Mucosa of descending colon (tissue), 3 donors: ENCODE measurements at regions not wholly inside any gene's neighbourhood (a gene's known extent, or its start where the extent isn't known, plus 50 kb on each side); places are given as distances from the start of the nearest gene placed in this dataset.
"Not testable (repeated sequence)": the region's sequence is repeated elsewhere in the genome, so short reads cannot be mapped to it uniquely, and the experiment has no call there.

ENCODE experiments used
- ATAC-seq: fragments of 200-7000 bp; cut with Tn5 transposase; one replicate; pipeline ENCODE4 v1.9.1; 2020; ENCODE audit warnings: mild to moderate bottlenecking, moderate library complexity
- DNase-seq, 3 donors: peaks; one replicate each; pipeline ENCODE4 v3.0.0-alpha.2; 2020
- H3K36me3 ChIP-seq: fragments of 200-600 bp; one replicate; pipeline ENCODE4 v1.8.0; 2021; ENCODE audit warnings: low read depth, mild to moderate bottlenecking
- H3K4me1 ChIP-seq: fragments of 200-600 bp; one replicate; pipeline ENCODE4 v1.8.0; 2021; ENCODE audit warnings: low read depth, mild to moderate bottlenecking
- H3K4me3 ChIP-seq: fragments of 200-600 bp; one replicate; pipeline ENCODE4 v1.8.0; 2021; ENCODE audit warnings: mild to moderate bottlenecking
- H3K9me3 ChIP-seq: fragments of 200-600 bp; one replicate; pipeline ENCODE4 v1.8.0; 2021; ENCODE audit warnings: mild to moderate bottlenecking
- CTCF ChIP-seq: fragments of 200-600 bp; IDR thresholded peaks from one replicate; pipeline ENCODE4 v1.8.0; 2022; ENCODE audit warnings: antibody characterized with exemption, mild to moderate bottlenecking
- intact Hi-C, 2 donors: fragments of 100-400 bp; cut with DNase I in 1 of 2; cut with micrococcal nuclease in 1 of 2; formaldehyde crosslinking; loops; one replicate each; pipeline versions ENCODE4 v1.11.0 to v1.11.1; 2022; cut with DNase I, micrococcal nuclease
- donor health status: DM: no; HTN: no; CAD: no; lungs with moderate emphysema.
- donor health status: DM: no; HTN: no; CAD: no.
- donor health status: DM: no; HTN: yes; CAD: no.

- Histone ChIP-seq H3K4me3 (no peak overlapping the region), H3K36me3 (no peaks in the 10 kb centered on the region), H3K9me3 (no peaks in the 10 kb centered on the region), H3K4me1 (no peaks in the 10 kb centered on the region)
- TF ChIP-seq CTCF = no peak
- ATAC-seq = no peak
- no peak for DNase-seq
- intact Hi-C loops = no loop called here
Measured at GRCh38 chr3:152589644-152590043, 245.3 kb upstream of the P2RY1 start.

DNA sequence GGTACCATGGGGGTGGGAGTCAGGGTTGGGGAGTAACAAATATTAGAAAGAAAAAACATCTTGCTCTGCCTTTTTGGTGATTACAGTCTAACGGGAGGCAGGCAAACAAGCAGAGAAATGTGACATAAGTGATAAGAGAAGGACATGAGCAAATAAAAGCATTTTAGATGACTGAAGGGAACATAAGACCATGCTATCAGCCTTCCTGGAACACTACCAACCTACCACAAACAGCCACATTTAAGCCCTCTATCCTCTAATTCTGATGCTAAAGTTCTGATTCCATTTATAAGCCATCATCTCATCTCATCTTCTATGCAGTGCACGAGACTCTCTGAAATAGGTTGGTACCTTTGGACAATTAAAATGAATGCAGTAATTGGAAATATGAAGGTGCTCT, 243.4 kb upstream of the P2RY1 start:
- intact Hi-C loops = no loop called here
- peaks cover 6% of the 10 kb centered on the region for H3K4me1 ChIP-seq
- H3K9me3 ChIP-seq = no peaks in the 10 kb centered on the region
- H3K4me3 ChIP-seq = no peak overlapping the region
- H3K36me3 ChIP-seq = no peaks in the 10 kb centered on the region
- no peak for TF ChIP-seq CTCF
- DNase-seq = no peak
- ATAC-seq = no peak

DNA sequence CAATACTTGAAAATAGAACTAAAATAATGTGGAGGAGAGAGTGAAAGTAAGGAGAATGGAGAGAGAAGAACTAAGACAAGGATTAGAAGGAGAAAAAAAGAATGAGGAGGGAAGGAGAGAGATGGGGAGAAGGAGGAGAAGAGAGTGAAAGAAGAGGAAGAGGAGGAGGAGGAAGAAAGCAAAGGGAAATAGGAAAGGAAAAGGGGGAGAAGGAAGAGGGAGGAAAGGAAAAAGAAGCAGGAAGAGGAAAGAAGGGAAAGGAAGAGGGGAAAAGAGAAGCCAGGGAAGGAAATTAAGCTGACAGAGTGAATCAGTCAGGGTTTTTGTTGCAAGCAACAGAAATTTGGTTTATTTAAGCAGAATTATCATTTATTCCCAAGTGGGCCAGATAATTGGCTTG, 241.7 kb upstream of the P2RY1 start:
- peaks cover 10% of the 10 kb centered on the region for H3K4me1 ChIP-seq
- no peak for ATAC-seq
- H3K9me3 ChIP-seq = no peaks in the 10 kb centered on the region
- no peak for DNase-seq
- TF ChIP-seq CTCF = no peak
- intact Hi-C loops = no loop called here
- no peak overlapping the region for H3K4me3 ChIP-seq
- H3K36me3 ChIP-seq = no peaks in the 10 kb centered on the region

DNA sequence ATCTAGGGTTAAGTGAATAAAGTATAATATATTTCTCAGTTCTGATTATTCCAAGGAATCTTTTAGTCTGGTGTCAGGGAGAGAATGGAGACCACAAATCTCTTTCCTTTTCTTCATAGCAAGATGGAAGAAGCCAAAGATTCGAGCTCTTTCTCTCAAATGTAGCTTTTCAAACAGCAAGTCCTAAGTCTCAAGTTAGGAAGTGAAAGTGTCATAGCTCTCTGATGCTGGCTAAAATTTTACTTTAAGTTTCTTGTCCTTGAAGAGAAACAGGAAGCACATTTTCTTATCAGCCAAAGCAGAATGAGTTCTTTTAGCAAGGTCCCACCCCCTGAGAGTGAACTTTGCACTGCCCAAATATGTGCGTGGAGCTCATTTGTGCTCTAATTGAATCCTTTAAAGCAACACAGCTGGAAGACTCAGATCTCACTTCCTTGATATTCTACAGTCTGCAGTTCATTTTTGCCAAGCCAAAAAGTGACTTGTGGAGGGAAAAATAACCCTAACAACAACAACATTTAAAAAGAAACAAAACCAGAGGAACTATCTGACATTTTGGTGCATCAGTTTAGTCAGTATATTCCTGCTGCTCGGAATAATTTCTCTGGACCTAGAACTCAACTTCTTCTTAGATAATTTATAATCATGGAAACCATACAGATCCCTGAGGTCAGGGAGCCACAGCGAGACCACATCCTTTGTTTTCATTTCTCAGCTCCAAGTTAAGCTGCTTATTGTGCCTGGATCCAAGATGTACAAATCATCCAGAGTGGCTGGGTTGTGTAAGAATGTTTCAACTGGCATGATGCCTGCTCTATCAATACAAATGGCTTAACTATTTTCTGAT, 238.7 kb upstream of the P2RY1 start:
- intact Hi-C loops = no loop called here
- Histone ChIP-seq H3K4me3 (no peak overlapping the region), H3K9me3 (no peaks in the 10 kb centered on the region), H3K36me3 (no peaks in the 10 kb centered on the region), H3K4me1 (peaks cover 10% of the 10 kb centered on the region)
- no peak for TF ChIP-seq CTCF
- ATAC-seq = peak; percentile 99
- peak in 2 of 3 donors; percentile 42 to 79 for DNase-seq

DNA sequence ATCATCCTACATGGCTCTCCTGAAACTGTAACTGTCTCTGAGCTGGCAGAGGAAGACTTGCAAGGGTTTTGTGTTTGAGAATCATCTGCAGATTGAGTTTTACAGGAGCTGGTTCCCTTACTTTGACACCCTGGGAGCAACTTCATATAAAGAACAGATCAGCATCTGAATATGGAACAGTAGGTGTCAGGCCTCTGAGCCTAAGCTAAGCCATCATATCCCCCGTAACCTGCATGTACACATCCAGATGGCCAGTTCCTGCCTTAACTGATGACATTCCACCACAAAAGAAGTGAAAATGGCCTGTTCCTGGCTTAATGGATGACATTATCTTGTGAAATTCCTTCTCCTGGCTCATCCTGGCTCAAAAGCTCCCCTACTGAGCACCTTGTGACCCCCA, 238.1 kb upstream of the P2RY1 start:
- DNase-seq, H3K9me3 ChIP-seq, ATAC-seq, H3K4me3 ChIP-seq, H3K36me3 ChIP-seq, intact Hi-C loops, H3K4me1 ChIP-seq: not testable (repeated sequence)

DNA sequence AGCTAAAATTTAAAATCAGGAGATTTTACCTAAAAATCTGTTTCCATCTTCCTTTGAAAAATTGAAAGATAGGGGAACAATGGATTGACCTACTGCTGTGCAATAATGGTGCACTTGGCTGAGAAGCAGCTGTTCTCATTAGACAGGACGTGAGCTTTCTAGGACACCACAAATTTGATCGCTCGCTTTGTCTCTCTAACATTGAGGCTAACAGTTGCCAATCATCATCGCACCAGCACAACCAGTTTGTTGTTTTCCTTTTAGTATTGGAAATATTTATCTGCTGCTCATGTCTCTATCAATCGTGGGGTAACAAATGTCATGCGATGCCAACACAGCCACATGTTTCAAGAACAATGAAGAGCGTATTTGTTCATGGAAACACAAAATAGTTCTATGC, 228.8 kb upstream of the P2RY1 start:
- intact Hi-C loops = no loop called here
- DNase-seq (no peak), ATAC-seq (no peak)
- no peaks in the 10 kb centered on the region for H3K4me1 ChIP-seq
- no peak overlapping the region for H3K4me3 ChIP-seq
- no peak for TF ChIP-seq CTCF
- H3K36me3 ChIP-seq = no peaks in the 10 kb centered on the region
- H3K9me3 ChIP-seq = peaks cover 14% of the 10 kb centered on the region
